ENCODE measurements at regions not wholly inside any gene's neighbourhood (a gene's known extent, or its start where the extent isn't known, plus 50 kb on each side); places are given as distances from the start of the nearest gene placed in this dataset.
"Not testable (repeated sequence)": the region's sequence is repeated elsewhere in the genome, so short reads cannot be mapped to it uniquely, and the experiment has no call there.

DNA sequence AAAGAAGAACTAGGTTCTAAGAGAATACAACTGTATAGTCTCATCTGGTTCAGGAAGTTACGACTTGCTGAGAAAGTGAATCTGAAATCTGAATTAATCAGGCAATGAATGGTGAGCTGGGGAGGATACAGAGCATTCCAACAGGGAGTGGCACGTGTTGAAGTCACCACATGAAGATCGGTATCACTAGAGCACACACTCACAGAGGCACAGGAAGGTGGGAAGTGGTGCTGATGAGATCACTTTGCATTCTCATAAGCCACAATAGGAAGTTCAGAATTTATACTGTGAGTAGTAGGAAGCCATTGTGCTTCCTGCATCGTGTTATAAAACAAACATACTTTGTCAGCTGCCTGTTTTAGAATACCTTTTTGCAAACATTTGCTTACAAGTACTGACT lies 615.0 kb upstream of the DDX18 start:
- no peak for DNase-seq (ENCODE audit: low spot score)

DNA sequence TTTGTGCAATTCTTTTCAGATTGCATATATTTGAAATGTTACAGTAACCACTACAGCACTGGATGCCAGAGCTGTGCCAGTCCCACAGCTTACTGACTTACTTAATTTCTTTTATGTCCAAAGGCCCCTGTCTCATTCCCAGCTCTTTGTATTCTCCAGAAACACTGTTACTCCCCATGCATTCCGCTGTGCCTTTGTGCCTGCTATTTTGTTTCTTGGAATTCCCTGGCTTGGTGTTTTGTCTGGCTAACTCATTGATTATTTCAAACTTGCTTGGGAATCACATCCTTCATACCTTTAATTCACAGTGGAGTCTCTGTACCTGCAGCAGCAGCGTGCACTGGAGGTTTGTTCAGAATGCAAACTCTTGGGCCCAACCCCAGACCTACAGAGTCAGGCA lies 601.9 kb upstream of the DDX18 start:
- no peak for DNase-seq (ENCODE audit: low spot score)

DNA sequence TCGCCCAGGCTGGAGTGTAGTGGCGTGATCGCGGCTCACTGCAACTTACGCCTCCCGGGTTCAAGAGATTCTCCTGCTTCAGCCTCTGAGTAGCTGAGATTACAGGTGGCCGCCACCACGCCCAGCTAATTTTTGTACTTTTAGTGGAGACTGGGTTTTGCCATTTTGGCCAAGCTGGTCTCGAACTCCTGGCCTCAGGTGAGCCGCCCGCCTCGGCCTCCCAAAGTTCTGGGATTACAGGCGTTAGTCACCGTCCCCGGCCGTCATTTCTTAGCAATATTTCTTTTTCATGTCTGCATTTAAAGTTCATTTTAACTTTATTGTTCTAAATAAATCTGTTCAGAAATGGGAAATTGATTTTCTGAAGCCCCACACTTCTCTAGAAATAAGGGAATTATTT lies 597.3 kb upstream of the DDX18 start:
- DNase-seq (ENCODE audit: low spot score) = no peak

DNA sequence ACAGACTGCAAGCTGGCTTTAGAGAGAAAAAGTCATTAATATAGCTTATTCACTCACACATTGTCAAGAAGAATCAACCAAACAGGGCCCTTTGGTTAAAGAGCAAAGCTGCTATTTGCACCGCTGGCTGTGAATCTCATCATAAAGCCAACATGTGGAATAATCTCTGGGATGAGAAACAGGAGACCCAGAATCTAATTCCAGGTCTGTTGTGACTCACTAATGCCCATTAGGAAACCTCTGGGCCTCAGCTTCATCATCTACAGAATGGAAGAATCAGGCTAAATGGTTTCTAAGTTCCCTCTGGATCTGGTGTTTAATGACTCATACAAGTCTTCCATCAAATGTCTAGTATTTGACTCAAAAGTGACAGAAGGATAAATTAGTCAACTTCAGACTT lies 591.7 kb upstream of the DDX18 start:
- no peak for DNase-seq (ENCODE audit: low spot score)

DNA sequence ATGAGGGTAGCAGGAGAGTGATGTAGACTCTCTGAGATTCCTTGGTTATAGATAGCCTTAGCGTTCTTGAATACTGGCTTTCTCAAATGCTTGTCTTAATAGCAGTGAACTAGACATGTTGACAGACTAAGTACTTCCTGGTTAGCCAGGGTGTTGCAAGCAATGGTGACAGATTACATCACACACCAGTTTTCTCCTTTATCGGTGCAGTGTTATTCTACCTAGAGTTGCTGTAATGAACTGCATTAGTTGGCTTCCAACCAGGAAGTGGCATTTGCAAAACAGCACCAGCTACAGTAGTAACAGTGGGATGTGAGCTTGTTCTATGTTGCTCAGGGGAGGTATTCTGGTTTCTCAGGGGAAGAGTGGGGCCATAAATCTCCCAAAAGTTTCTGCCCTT lies 582.2 kb upstream of the DDX18 start:
- DNase-seq (ENCODE audit: low spot score) = no peak

DNA sequence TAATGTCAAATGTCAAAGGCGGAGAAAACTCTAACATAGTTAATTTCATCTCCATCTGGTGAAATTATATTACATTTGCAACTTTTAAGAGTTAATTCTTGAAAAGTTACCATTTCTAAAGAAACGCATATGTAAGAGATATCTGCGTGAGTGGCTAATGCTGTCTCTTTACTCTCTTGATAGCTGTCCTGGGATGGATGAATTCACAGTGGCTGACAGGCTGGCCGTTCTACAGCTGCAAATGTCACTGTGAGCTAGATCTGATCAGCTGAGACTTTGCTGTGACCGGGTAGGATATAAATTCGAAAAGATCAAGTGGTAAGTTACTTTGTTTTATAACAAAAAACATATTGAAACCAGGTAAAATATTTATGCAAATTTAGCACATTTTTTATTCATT lies 557.1 kb upstream of the DDX18 start:
- no peak for DNase-seq (ENCODE audit: low spot score)

DNA sequence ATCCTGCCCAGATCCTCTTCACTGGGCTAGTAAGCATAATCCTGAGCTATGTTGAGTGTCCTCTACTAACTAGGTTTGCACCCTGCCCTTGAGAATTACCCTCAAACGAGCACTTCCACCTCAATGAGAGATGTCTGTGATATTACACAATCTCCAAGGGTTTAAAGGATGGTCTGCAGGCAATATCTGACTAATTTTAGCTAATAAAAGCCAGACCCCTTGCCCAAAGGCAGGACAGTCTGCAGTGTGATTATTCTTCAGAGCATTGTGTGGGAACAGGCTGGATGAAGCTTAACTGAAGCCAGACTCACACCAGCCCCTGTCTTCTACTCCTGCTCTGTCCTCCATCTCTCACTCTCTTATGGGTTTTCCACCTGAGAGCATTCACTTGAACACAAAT lies 544.9 kb upstream of the DDX18 start:
- no peak for DNase-seq (ENCODE audit: low spot score)

DNA sequence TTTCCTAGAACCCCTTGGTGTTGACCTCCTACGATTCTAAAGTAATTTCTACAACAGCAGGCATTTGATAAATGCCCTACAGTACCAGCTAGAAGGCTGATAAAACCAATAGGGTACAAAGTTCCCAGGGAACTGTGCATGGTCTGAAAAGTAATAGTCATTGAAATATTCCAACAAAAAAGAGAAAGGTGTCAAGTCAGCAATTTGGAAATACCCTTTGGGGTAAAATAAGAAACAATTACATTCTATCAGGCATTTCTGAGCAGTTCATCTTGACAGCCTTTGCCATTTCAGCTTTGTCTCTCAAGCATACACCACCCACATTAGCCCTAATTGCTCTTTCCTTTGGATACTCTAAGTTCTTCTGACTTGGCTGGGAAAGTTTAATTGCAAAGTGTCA lies 542.9 kb upstream of the DDX18 start:
- no peak for DNase-seq (ENCODE audit: low spot score)

DNA sequence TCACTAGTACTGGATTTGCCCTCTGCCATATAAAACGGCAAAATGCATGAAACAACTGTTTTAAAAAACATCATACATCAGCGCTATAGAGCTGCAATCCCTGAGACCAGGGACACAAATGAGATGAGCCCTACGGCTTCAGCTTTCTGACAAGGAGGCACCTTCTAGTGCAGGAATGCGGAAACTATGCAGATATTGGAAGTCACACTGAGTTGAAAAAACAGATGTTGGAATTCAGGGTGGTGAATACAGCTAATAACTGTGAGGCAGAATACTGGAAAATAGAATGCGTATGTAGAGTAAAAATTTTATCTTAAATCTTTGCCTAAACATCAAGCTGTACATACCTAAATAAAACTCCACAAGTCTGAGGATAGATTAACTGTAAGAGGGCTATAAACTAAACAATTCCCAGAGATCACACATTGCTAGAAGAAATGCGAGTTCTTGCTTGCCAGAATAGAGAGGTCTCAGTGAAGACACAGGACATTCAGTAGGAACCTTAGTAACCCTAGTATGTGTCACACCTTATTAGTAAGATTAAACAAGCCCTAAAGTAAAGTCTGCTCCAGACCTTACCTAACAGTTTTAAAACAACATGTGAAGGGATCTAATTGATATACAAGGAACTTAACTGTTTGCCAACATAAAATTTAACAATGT lies 541.4 kb upstream of the DDX18 start:
- DNase-seq (ENCODE audit: low spot score) = peak; percentile 24

DNA sequence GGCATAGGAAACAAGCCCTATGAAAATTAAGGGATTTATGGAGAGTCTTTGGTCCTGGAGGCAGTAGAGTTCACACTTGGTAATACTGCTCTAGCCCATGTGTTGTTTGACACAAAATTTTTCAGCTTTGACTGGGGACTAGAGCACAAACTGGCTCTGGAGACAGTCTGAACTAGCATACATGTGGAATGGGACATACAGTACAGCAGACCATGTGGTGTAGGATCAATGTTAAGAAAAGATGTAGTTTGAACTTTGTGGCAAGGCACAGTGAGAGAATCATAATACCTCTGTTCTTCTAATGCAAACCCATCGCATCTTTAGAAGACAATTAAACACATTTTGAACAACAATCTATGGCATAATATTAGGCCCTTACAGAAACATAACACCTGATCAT lies 521.5 kb upstream of the DDX18 start:
- no peak for DNase-seq (ENCODE audit: low spot score)

DNA sequence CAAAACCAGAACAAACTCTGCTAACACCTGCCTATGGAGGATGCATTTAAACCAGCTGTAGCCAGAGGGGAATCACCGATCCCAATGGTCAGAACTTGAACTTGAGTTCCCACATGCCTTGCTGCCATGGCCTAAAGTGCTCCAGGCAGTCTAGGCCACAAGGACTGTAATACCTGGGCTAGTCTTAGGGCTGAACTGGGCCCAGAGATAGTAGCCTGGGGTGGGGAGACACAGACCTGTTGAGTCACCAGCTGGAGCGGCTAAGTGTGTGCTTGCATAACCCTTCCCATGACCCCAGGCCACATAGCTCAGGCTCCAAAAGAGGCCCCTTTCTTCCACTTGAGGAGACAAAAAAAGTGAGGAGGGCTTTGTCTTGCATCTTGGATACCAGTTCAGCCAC lies 515.0 kb upstream of the DDX18 start:
- no peak for DNase-seq (ENCODE audit: low spot score)

DNA sequence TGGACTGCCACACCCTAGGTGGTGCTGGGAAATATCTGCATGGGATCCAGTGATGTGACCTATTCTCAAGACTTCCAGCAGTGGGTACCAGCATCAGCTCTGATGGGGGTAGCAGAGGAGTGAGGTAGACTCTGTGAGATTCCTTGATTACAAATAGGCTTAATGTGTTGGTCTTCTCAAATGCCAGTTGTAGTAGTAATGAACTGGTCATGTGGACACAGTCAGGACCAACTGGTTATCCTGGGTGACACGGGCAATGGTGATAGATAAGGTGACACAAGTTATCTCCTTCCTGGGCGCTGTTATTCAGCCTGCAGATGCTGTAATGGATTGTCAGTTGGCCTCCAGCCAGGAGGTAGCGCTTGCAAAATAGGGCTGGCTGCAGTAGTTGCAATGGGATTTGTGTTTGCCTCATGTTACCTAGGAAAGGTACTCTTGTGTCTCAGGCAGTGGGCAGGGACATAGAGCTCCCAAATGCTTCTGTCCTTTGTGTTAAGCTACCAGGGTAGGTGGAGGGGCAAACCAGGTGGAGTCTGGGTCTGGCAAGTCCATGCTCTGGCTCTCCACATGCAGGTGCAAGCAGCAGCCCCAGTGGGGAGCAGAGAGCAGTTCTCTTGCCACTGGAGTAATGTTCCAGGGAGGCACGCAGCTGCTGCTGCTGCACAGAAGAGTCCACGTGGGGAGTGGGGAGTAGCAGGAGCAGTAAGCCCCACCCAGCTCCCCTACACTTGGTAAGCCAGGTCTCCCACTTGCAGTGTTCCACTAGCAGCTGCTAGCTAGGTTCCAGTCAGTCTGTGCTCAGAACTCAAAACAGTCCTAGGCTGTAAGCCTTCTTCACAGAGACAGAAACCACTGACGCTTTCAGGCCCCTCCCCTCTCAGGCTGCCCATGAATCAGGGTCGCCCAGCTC lies 505.4 kb upstream of the DDX18 start:
- DNase-seq (ENCODE audit: low spot score) = no peak

DNA sequence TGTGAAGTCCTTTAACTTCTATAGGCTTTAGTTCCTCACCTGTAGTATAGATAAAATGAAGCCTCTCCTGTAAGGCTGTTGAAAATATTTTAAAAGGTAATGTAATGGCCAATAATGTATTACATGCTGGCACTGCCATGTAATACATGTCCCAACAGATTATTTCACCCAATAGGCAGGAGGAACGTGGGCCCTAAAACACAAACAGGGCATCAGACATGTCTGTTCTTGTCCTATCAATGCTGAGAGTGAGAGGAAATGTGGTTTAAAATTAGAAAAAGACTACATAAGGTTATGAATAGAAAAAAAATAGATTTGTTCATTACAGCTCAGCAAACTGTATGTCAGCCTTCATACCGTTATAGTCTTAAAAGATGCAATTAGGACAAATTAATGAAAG lies 492.7 kb upstream of the DDX18 start:
- no peak for DNase-seq (ENCODE audit: low spot score)

DNA sequence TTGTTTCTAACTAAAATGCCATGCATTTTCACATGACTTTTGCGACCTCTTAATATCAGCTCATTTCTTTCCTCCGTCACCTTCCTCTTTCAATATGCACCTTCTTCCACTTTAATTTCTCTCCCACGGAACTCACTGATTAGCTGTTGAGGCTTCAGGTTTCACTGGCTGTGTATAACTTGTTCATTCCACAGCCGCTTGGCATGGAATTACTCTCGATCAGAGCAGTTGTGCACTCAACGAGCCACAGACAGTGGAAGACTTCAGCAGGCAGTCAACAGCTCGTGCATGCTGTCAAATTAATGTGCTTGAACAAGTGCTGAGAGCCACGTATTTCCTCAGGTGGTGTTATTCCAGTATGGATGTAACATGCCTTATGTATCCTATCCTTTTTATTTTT lies 491.2 kb upstream of the DDX18 start:
- DNase-seq (ENCODE audit: low spot score) = no peak

DNA sequence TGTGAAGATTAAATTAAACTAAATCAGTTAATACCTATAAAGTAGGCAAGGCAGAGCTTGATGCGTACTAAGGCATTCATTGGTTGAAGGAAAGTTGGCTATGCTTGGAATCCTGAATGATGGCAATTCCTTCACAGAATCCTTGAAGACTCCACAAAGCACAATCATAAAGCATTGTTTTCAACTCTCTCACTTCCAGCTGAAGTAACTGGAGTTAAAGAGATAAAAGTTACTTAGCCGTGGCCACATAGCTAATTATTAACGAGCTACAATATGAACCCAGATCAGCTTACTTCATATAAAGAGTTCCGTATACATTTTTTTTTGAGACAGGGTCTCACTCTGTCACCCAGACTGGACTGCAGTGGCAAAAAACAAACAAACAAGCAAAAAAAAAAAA lies 483.9 kb upstream of the DDX18 start:
- no peak for DNase-seq (ENCODE audit: low spot score)

DNA sequence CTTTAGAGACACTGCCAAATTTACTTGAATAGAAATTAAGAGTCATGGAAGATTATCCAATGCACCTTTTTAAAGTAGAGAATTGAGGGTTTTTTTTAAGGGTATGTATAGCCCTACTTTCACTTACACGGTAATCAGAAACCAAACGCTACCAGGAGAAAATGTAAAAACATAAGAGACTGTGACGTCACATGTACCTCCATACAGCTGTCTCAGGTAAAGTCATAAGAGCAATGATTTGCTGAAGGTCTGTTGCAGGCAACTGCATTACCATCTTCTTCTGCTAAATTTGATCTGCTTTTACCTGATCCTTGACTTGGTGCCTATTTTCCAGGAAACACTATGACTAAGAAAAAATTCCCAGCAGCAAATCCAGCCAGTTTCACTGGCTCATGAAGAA lies 478.5 kb upstream of the DDX18 start:
- no peak for DNase-seq (ENCODE audit: low spot score)

DNA sequence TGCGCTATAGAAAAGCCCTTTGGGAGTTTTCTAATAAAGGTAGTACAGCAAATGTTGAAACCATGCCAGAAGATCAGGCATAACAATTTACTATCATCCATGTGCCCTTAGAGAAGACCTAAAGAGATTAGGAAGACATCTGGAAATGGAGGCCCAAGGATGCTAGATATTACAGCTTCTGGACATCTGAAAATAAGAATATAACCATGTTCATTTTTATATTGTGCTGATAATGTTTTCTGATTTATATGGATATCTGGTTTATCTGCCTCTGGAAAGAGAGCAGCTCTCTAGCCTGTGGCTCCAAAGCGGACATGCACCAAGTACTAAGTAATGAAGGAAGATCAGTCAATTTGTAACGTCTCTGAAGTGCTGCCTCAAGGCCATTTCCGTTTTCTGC lies 478.0 kb upstream of the DDX18 start:
- DNase-seq (ENCODE audit: low spot score) = no peak

DNA sequence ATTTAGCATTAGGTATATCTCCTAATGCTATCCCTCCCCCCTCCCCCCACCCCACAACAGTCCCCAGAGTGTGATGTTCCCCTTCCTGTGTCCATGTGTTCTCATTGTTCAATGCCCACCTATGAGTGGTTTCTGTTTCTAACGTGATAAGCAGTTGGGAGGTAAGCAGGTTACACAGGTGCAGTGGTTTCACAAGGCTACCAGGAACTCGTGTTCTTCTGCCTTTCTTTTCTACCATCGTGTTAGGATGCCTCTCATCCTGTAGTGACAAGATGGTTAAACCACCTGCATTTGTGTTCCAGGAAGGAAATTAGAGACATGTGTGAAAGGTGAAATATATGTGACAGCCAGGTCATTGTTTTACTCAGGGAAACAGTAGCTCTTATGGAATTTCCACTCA lies 476.5 kb upstream of the DDX18 start:
- DNase-seq (ENCODE audit: low spot score) = not testable (repeated sequence)

DNA sequence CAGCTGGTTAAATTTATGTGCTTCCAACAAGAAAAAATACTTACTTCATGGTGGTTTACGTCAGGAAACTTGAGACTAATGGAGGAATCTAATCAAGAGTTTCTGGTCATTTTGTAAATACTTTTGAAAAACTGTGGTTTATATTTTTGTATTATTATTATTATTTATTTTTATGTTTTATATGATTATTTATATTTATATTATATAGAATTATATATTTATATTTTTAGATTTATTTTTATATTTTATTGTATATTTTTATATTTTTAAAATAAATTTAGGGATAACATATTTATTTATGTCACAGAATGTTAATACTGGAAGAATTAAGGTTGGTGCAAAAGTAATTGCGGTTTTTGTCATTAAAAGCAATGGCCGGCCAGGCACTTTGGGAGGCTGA lies 474.5 kb upstream of the DDX18 start:
- no peak for DNase-seq (ENCODE audit: low spot score)

DNA sequence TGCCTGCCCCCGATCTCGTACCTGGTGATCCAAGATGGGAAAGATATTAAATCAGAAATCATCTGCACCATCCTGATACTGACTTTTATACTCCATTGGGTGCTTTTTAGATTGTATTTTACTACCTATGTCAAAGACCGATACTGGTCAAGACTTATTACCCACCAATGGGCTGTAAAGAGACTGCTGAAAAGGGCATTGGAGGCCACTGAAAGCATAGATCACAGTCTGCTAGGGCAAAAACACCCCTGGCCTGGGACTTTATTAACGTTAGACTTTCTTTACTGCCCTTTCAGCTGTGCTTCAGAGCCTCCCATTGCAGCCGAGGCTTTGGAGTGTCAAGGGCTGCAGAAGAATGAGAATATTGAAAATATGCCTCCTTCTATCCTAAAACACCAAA lies 472.8 kb upstream of the DDX18 start:
- no peak for DNase-seq (ENCODE audit: low spot score)

DNA sequence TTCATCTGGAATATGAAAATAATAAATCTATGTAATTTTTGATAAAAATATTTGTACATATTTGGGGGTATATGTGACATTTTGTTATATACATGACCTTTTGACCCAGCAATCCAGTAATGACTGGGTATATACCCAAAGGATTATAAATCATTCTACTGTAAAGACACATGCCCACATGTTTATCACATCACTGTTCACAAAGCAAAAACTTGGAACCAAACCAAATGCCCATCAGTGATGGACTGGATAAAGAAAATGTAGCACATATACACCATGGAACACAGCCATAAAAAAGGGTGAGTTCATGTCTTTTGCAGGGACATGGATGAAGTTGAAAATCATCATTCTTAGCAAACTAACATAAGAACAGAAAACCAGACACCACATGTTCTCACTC lies 472.1 kb upstream of the DDX18 start:
- no peak for DNase-seq (ENCODE audit: low spot score)

DNA sequence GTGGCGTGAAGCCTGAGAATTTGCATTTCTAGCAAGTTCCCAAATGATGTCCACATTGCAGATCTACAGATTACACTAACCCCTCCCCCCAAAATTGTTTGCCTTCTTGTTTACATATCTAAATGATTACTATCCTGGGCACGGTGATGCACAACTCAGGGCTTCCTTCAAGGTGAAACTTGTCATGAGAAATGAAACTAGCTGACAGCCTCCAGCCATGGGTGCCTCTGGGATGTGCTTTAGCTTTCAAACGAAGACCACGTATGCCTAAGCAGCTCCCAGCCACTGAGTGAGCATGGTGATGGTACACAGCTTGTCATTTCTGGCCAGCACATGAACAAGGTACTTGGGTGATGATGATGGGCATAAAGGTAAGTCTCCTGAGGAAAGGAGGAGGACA lies 464.8 kb upstream of the DDX18 start:
- DNase-seq (ENCODE audit: low spot score) = no peak

DNA sequence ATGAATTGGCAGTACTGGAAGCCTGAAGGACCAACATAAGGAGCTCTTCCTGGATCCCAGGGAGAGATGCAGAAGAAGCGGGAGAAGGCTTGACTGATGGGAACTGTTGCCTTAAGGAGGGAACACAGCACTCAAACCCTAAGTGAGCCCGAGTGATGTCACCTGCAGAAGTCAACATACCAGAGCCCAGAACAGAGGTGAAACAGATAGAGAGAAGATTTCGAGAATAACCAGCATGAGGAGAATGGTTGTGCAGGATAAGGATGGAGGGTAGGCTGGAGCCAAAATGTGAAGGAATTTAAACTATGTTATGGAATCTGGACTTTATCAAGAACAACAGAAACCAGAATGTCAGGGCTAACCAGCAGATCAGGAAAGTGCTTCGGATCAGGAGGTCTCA lies 463.1 kb upstream of the DDX18 start:
- no peak for DNase-seq (ENCODE audit: low spot score)
